Pancreas (tissue), 10 donors: ENCODE measurements at regions not wholly inside any gene's neighbourhood (a gene's known extent, or its start where the extent isn't known, plus 50 kb on each side); places are given as distances from the start of the nearest gene placed in this dataset.

Experiments used
- ATAC-seq, 4 donors: fragments of 200-7000 bp; cut with Tn5 transposase; one replicate each; pipeline versions ENCODE4 v1.8.0 to v1.9.1; 2020; ENCODE audit warnings: mild to moderate bottlenecking in 4 of 4, moderate library complexity in 4 of 4
- DNase-seq, 6 donors: peaks; one replicate each; pipeline ENCODE4 v3.0.0-alpha.2; 2020
- FAIRE-seq: peaks from 2 replicates; lab custom pipeline; 2012; peaks lifted over from hg19 to GRCh38; lab: Jason Lieb, UNC
- H3K27ac ChIP-seq, 4 donors: fragments of 200-600 bp; sonication (generic); 1 replicate in 3 of 4; 2 replicates in 1 of 4; pipeline versions ENCODE4 v1.5.0 to v1.8.0; 2020
- H3K27me3 ChIP-seq, 4 donors: fragments of 200-600 bp; one replicate each; pipeline ENCODE4 v1.8.0; 2021
- H3K36me3 ChIP-seq, 3 donors: fragments of 200-600 bp; sonication (generic) in 1 of 3; one replicate each; pipeline versions ENCODE4 v1.5.0 to v1.8.0; 2020 to 2021
- H3K4me1 ChIP-seq, 3 donors: fragments of 200-600 bp; one replicate each; pipeline ENCODE4 v1.8.0; 2021
- H3K4me3 ChIP-seq, 4 donors: fragments of 200-600 bp; sonication (generic) in 2 of 4; one replicate each; pipeline versions ENCODE4 v1.5.0 to v1.8.0; 2020 to 2021
- H3K9me3 ChIP-seq, 4 donors: fragments of 200-600 bp; one replicate each; pipeline ENCODE4 v1.8.0; 2021
- WGBS, 2 donors: extraction: QIAGEN DNeasy Blood & Tissue Kit; methylation state at CpG; one replicate each; pipeline ENCODE4 v1.1.7; 2013; 5-methylcytosine and 5-hydroxymethylcytosine counted together
- intact Hi-C, 3 donors: fragments of 100-400 bp; cut with DNase I; formaldehyde crosslinking; loops; one replicate each; pipeline versions ENCODE4 v1.11.1 to v1.14.2; 2022
- TF ChIP-seq, protein P1 (sequence below), 4 donors: fragments of 200-600 bp; sonication (generic) in 3 of 4; IDR thresholded peaks; one replicate each; pipeline versions ENCODE4 v1.5.0 to v1.8.0; 2021; ENCODE audit warnings: antibody characterized with exemption in 4 of 4
- donor health status: healthy with polysubstance abuse.
- donor health status: DM: no; HTN: no; CAD: no; lungs with moderate emphysema.
- donor health status: DM: no; HTN: no; CAD: no.
- donor health status: control.
- donor health status: control.
- donor health status: Bipolar disorder and iron deficiency.
- donor health status: DM: yes; HTN: yes; CAD: no.
- donor health status: DM: no; HTN: no; CAD: no.
- donor health status: DM: no; HTN: no; CAD: no.
- donor health status: DM: yes; HTN: yes; CAD: no.

DNA sequence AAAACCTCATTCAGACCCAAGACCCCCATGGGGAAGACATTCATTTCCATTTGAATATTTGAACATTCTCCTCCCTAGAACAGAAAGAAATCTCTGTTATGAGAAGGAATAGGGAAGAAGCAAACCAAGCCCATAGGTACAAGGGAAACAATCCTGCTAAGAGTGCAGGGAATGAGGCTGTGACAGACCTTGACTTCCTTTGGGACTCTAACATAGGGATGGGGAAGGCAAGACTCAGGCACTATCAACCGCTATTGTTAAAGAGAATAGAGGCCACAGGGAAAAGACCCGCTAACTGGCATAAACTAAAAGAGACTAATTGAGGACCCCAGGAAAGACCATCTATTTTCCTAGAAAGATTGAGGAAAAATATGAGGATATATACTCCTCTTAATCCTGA is 117.8 kb upstream of the BRINP3 start:
- Histone ChIP-seq H3K27ac (no peak overlapping the region), H3K4me3 (no peak overlapping the region), H3K27me3 (no peaks in the 10 kb centered on the region), H3K4me1 (no peaks in the 10 kb centered on the region), H3K9me3 (no peaks in the 10 kb centered on the region), H3K36me3 (no peaks in the 10 kb centered on the region)
- DNase-seq (no peak), FAIRE-seq (no peak), ATAC-seq (no peak)
- intact Hi-C loops: no loop called here
- 87 to 92% methylated on average over 2 of the region's 2 CpGs for WGBS, 2 donors
- TF ChIP-seq, protein P1, sequence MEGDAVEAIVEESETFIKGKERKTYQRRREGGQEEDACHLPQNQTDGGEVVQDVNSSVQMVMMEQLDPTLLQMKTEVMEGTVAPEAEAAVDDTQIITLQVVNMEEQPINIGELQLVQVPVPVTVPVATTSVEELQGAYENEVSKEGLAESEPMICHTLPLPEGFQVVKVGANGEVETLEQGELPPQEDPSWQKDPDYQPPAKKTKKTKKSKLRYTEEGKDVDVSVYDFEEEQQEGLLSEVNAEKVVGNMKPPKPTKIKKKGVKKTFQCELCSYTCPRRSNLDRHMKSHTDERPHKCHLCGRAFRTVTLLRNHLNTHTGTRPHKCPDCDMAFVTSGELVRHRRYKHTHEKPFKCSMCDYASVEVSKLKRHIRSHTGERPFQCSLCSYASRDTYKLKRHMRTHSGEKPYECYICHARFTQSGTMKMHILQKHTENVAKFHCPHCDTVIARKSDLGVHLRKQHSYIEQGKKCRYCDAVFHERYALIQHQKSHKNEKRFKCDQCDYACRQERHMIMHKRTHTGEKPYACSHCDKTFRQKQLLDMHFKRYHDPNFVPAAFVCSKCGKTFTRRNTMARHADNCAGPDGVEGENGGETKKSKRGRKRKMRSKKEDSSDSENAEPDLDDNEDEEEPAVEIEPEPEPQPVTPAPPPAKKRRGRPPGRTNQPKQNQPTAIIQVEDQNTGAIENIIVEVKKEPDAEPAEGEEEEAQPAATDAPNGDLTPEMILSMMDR (IDR thresholded peaks at IDR 0.05): no peak

DNA sequence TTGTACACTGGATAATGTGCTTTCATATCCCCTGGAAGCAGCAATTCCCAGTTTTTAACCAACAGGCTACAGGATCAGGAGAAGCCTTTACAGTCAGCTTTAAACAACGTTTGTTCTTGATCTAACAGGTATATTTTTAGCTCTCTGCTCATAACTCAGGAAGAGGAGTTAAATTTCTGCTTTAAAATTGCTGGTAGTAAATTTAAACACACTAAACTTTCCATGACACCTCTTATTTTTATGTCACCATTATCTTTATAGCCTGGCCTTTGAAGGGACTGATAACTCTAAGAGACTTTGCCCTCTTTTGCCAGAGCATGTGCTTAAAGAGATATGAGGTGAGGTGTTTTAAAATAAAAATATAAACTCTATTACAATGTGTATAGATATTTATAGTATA is 119.6 kb upstream of the BRINP3 start:
- TF ChIP-seq, protein P1 (IDR thresholded peaks at IDR 0.05): no peak
- ATAC-seq: peak in 1 of 4 donors; percentile 42
- H3K27ac ChIP-seq: no peak overlapping the region
- no peaks in the 10 kb centered on the region for H3K36me3 ChIP-seq
- peak; percentile 83 for FAIRE-seq
- WGBS, 2 donors: 7 to 8% methylated on average over 1 of the region's 1 CpG
- no peaks in the 10 kb centered on the region for H3K4me1 ChIP-seq
- DNase-seq: no peak
- no peak overlapping the region for H3K4me3 ChIP-seq
- intact Hi-C loops: no loop called here
- no peaks in the 10 kb centered on the region for H3K9me3 ChIP-seq
- H3K27me3 ChIP-seq: no peaks in the 10 kb centered on the region

DNA sequence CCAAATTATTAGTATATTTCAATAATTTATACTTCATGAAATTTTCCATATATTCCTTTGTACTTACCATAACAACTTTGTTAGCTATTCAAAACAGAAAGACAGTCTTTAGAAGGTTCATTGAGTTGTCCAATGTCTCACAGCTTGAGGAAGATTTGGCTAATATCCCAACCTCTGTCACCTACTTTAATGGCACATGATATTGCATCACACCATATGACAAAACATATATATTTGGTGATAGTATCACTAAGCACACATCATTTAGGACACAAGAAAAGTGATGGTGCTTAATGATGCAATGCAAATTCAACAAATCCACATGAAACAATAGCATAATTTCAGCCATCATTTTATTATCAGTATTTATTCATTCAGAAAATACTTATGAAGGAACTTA is 122.0 kb upstream of the BRINP3 start:
- no peaks in the 10 kb centered on the region for H3K9me3 ChIP-seq
- no peak overlapping the region for H3K4me3 ChIP-seq
- no peaks in the 10 kb centered on the region for H3K36me3 ChIP-seq
- intact Hi-C loops: no loop called here
- TF ChIP-seq, protein P1 (IDR thresholded peaks at IDR 0.05): no peak
- no peaks in the 10 kb centered on the region for H3K4me1 ChIP-seq
- no peak for DNase-seq
- FAIRE-seq: no peak
- ATAC-seq: no peak
- no peak overlapping the region for H3K27ac ChIP-seq
- no peaks in the 10 kb centered on the region for H3K27me3 ChIP-seq

DNA sequence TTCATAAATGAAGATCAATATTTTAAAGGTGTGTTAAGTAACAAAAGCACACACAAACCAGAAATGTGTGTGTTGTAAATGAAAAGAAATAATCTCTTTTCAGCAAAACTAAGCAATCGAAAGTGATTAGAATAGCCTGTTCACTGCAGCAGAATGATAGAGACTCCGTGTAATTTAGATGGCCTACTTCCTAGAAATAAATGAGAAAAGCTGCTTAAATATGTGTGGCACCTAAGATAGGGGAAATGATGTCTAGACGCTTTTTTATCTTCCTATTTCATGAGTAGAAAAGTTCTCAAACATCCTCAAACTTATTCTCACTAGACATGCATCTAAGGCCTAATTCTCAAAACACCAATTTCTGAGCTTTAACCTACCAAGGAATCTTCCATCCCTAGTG is 124.7 kb upstream of the BRINP3 start:
- TF ChIP-seq, protein P1 (IDR thresholded peaks at IDR 0.05): no peak
- no peak for FAIRE-seq
- no peaks in the 10 kb centered on the region for H3K27me3 ChIP-seq
- no peaks in the 10 kb centered on the region for H3K9me3 ChIP-seq
- no peak for ATAC-seq
- no peak overlapping the region for H3K4me3 ChIP-seq
- DNase-seq: no peak
- intact Hi-C loops: no loop called here
- H3K27ac ChIP-seq: no peak overlapping the region
- no peaks in the 10 kb centered on the region for H3K36me3 ChIP-seq
- H3K4me1 ChIP-seq: no peaks in the 10 kb centered on the region
- WGBS, 2 donors: 45 to 58% methylated on average over 3 of the region's 3 CpGs

DNA sequence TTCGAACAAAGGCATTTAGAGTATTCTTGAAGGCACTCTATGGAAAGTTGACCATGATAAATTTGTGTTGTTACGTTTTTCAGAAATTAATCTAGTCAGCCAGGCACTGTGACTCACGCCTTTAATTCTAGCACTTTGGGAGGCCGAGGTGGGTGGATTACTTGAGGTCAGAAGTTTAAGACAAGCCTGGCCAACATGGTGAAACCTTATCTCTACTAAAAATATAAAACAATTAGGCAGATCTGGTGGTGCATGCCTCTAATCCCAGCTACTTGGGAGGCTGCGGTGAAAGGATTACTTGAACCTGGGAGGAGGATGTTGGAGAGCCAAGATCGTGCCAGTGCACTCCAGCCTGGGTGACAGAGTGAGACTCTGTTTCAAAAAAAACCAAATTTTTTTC is 130.6 kb upstream of the BRINP3 start:
- Histone ChIP-seq H3K36me3 (no peaks in the 10 kb centered on the region), H3K27me3 (no peaks in the 10 kb centered on the region), H3K4me3 (no peak overlapping the region), H3K4me1 (no peaks in the 10 kb centered on the region), H3K27ac (no peak overlapping the region), H3K9me3 (no peaks in the 10 kb centered on the region)
- no peak for FAIRE-seq
- intact Hi-C loops: no loop called here
- 74 to 80% methylated on average over 6 of the region's 6 CpGs for WGBS, 2 donors
- no peak for ATAC-seq
- TF ChIP-seq, protein P1 (IDR thresholded peaks at IDR 0.05): no peak
- no peak for DNase-seq
